ENCODE measurements at regions not wholly inside any gene's neighbourhood (a gene's known extent, or its start where the extent isn't known, plus 50 kb on each side); places are given as distances from the start of the nearest gene placed in this dataset.

- intact Hi-C loops (cut with DNase I; ENCODE audit: low total_unique reads) = no loop called here
- DNase-seq (ENCODE audit: low spot score in 2 of 2) = no peak
- H3K4me3 ChIP-seq (ENCODE audit: low read depth, poor library complexity, severe bottlenecking) = no peak overlapping the region
- 90 to 98% methylated on average over 2 of the region's 2 CpGs for WGBS, 2 donors
- TF ChIP-seq POLR2A (IDR thresholded peaks at IDR 0.05) = no peak
- TF ChIP-seq CTCF (IDR thresholded peaks at IDR 0.05) = no peak
These were observed 272.8 kb downstream of the GAS1 start for GRCh38 chr9:86674487-86674886.

- TF ChIP-seq POLR2A (IDR thresholded peaks at IDR 0.05) (no peak), CTCF (IDR thresholded peaks at IDR 0.05) (no peak)
- 83 to 88% methylated on average over 2 of the region's 2 CpGs for WGBS, 2 donors
- H3K4me3 ChIP-seq (ENCODE audit: low read depth, poor library complexity, severe bottlenecking) = no peak overlapping the region
- DNase-seq (ENCODE audit: low spot score in 2 of 2) = no peak
- intact Hi-C loops (cut with DNase I; ENCODE audit: low total_unique reads) = no loop called here
These were observed 274.3 kb downstream of the GAS1 start for GRCh38 chr9:86672966-86673365.

GRCh38 chr9:86672301-86672700 lies 275.0 kb downstream of the GAS1 start:
- 52 to 65% methylated on average over 9 of the region's 9 CpGs for WGBS, 2 donors
- no peak for DNase-seq (ENCODE audit: low spot score in 2 of 2)
- intact Hi-C loops (cut with DNase I; ENCODE audit: low total_unique reads) = no loop called here
- H3K4me3 ChIP-seq (ENCODE audit: low read depth, poor library complexity, severe bottlenecking) = no peak overlapping the region
- TF ChIP-seq CTCF (IDR thresholded peaks at IDR 0.05) = no peak
- no peak for TF ChIP-seq POLR2A (IDR thresholded peaks at IDR 0.05)

GRCh38 chr9:86671018-86671417 lies 276.3 kb downstream of the GAS1 start:
- intact Hi-C loops (cut with DNase I; ENCODE audit: low total_unique reads) = no loop called here
- no peak for DNase-seq (ENCODE audit: low spot score in 2 of 2)
- 84 to 91% methylated on average over 1 of the region's 1 CpG for WGBS, 2 donors
- H3K4me3 ChIP-seq (ENCODE audit: low read depth, poor library complexity, severe bottlenecking) = no peak overlapping the region
- TF ChIP-seq CTCF (IDR thresholded peaks at IDR 0.05) (no peak), POLR2A (IDR thresholded peaks at IDR 0.05) (no peak)

- intact Hi-C loops (cut with DNase I; ENCODE audit: low total_unique reads) = no loop called here
- WGBS, 2 donors = 78 to 89% methylated on average over 4 of the region's 4 CpGs
These were observed 276.8 kb downstream of the GAS1 start for GRCh38 chr9:86670536-86670935.

More at GRCh38 chr9:86670536-86670935, 276.8 kb downstream of the GAS1 start:
- H3K4me3 ChIP-seq (ENCODE audit: low read depth, poor library complexity, severe bottlenecking) = no peak overlapping the region
- TF ChIP-seq POLR2A (IDR thresholded peaks at IDR 0.05) (no peak), CTCF (IDR thresholded peaks at IDR 0.05) (no peak)
- no peak for DNase-seq (ENCODE audit: low spot score in 2 of 2)
